DMS114 treated with DMSO at 0.1 percent for 48 hours (cell line): ENCODE measurements at regions not wholly inside any gene's neighbourhood (a gene's known extent, or its start where the extent isn't known, plus 50 kb on each side); places are given as distances from the start of the nearest gene placed in this dataset.
"Not testable (repeated sequence)": the region's sequence is repeated elsewhere in the genome, so short reads cannot be mapped to it uniquely, and the experiment has no call there.

Experiments
- DNase-seq: peaks from one replicate; lab custom pipeline; 2025; ENCODE audit not compliant: unreplicated experiment; lab: John Stamatoyannopoulos, UW

DNA sequence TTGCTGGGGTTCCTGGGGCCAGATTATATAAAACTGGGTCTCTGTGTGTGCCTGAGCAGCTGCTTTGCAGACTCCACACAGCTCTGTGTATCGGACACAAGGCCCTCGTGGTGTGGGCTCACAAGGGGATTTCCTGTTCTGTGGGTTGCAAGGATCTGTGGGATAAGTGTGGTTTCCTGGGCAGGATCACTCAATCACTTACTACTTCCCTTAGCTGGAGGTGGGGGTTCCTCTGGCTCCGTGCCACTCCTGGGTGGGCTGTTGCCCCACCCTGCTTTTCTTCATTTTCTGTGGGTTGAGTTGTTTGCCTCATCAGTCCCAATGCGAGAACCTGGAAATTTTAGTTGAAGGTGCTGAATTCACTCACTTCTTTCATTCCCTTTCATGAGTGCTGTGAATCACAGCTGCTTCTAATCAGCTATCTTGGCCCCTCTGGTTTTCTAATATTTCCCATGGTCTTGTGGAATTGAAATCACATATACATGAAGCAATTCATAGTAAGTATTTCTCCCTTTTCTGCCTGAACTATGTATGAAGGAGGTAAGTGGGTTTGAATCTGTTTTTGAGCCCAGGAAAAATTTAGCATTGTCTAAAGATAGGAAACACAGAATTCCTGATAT is 196.3 kb downstream of the DCDC2C start:
- DNase-seq, result no peak

GRCh38 chr2:3902131-3902530 is 198.8 kb downstream of the DCDC2C start:
- no peak for DNase-seq

DNA sequence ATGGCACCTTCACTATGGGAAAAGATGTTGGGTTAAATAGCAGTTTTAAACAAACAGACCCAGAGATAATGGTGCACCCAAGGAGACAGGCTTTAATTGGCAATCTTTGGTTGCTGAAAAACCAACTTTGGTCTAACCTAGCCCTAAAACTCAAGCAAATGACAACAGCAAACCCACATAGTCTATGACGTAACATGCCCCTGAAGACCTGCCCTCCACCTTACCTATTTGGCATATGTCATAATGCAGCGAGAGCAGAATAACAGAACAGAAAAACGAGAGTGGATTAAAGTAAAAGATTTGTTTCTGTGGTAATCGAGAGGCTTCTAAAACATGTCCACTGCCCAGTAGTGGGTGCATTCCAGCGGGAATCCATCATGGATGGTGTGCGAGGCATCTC is 200.7 kb downstream of the DCDC2C start:
- DNase-seq, result no peak

GRCh38 chr2:3908498-3908897 is 205.1 kb downstream of the DCDC2C start:
- not testable (repeated sequence) for DNase-seq

DNA sequence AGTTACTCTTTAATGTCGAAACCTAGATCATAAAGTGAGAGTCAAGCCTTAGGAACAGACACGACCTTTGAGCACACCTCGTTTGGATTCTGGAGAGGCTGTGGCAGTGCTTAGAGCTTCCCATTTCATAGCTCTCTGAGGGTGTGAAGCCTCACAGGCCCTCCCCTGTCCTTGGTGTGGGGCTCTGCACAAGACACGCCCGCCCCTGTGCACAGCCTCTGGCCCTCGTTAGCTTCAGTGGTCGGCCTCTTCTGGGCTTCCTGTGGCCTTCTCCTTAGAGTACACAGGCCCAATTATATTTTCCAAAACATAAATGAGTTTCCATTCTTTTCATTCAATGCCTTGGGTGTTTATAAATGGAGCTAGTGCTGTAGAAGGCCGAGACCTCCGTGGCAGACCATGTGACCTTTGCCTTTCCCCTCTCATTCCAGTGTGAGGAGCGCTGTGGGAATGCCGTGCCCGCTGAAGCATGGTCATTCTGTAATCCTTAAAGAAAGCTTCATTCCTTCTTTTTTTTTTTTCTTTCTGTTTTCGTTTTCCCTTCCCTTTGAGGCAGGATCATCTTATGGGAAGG is 208.6 kb downstream of the DCDC2C start:
- no peak for DNase-seq

- DNase-seq, result no peak
Observed at GRCh38 chr2:3913166-3913565, 209.8 kb downstream of the DCDC2C start.

DNA sequence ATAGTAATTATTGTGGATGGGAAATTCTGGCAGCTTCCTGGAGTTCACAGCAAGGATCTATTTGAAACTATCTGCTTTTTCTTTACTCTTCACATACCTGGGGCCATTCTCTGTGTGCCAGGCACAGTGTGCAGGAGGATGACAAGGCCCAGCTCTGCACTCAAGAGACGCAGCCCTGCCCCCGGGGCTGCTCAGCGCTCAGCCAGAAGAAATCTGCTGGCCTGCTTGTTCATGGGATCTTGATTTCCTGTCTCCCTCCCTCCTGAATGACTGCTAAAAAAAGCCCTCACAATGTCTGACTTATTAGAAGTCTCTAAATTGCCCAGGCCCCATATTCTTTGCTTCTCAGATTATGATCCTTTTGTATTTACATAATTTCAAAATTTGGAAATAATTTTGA is 210.9 kb downstream of the DCDC2C start:
- DNase-seq, result no peak

DNA sequence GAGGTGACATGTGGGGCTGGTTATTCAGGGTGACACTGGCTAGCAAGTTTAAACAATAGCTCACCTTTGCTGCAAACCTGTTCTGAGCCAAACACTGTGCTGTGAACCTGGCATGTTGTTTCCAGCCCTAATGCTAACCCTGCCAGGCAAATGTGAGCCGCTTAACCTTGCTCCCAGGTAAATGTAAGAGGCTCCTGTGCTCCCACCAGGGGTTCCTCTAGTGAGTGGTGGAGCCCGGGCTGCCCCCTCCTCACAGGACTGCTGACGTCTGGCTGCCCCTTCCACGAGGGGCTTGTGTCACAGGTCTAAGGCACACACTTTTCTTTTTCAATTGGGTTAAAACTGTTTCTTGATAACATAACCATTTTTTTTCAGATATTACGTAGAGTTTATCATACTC is 223.7 kb downstream of the DCDC2C start:
- DNase-seq, result no peak

DNA sequence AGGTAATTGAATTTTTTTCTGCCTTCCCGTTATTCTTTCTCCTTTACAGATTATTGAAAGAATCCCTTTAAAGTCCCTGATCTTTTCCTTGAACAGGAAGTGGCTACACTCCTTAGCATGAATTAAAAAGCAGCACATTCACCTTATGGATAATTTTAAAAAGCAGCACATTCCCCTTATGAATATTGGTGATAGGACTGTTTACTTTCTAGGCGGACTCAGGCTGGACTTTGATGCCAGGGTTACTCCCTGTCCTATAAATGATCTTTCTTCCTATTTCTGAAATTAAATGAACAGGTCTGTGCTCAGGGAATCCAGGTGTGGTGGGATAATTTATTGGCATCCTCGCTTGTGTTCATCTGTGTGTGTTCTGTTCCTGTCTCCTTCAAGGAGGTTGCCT is 226.0 kb downstream of the DCDC2C start:
- DNase-seq, result no peak

DNA sequence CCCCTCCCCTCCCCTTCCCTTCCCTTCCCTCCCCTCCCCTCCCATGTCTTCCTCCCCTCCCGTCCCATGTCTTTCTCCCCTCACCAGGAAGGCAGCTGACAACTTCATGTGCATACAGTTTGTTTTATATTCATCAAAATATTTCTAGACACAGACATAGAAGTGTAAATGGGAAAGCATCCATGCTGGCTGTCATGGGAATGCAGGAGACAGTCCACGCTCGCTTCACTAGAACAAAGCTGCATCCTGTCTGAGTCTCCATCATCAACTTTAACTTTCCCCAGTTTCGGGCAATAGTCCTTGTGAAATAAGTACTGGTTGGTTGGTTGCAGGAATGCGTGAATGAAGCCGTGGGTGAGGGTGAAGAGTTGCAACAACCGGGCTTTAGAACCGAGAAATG is 226.9 kb downstream of the DCDC2C start:
- no peak for DNase-seq

DNA sequence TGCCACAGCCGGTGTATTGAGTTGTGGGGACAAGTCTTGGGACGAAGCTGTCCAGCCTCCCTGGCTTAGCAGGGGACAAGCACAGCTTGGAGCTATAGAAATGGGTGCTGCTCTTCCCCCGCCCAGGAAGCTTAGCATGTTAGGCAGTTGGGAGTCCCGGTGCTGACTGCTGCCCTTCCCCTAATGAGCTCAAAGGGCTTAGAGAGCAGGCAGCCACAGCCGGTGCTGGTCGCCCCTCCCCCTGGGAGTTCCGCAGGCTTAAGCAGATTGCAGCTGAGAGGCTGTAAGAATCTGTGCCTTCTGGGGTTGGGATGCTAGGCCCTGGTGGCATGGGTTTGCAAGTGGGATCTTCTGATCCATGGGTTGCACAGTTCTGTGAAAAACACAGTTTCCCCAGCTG is 237.3 kb downstream of the DCDC2C start:
- DNase-seq, result no peak

GRCh38 chr2:3942841-3943240 is 239.5 kb downstream of the DCDC2C start:
- DNase-seq, result no peak

DNA sequence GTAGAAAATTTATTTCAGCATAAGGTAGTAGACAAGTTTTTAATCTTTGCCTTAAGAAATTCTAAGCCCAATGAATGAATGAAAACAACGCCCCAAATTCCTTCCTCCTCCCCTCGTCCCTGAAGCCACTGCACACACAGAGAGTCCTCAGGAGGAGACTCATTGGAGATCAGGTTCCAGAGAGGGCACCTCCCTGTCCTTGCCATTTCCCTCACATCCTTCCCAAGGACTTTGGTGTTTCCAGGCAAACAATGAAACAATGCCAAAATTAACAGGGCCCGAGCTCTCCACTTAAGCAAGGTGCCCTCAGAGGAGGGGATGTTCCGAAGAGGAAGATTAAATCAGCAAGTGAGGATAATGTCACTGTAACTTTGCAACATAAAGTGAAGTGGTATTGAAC is 240.7 kb downstream of the DCDC2C start:
- no peak for DNase-seq

GRCh38 chr2:3944841-3945240 is 241.5 kb downstream of the DCDC2C start:
- DNase-seq, result no peak

- no peak for DNase-seq
Observed at GRCh38 chr2:3948191-3948590, 244.8 kb downstream of the DCDC2C start.

DNA sequence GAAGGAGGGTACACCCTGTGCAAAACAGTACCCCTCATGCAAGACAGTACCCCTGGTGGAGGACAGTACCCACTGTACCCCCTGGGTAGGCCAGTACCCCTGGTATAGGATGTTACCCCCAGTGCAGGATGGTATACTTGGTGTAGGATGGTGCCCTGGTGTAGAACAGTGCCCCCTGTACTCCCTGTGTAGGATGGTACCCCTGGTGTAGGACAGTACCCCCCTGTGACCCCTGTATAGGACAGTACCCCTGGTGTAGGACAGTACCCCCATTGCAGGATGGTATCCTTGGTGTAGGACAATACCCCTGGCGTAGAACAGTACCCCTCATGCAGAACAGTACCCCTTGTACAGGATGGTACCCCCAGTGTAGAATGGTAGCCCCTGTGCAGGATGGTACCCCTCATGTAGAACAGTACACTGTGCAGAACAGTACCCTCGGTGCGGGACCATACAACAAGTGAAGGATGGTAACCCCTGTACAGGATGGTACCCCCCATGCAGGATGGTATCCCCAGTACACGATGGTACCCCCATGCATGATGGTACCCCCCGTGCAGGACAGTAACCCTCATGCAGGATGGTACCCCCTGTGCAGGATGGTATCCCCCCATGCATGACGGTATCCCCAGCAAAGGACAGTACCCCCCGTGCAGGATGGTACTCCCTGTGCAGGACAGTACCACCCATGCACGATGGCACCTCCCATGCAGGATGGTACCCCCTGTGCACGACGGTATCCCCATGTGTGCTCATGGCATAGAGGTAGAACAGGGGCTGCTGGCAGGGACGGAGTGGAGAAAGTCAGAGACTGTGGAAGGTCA is 248.0 kb downstream of the DCDC2C start:
- DNase-seq, result no peak

DNA sequence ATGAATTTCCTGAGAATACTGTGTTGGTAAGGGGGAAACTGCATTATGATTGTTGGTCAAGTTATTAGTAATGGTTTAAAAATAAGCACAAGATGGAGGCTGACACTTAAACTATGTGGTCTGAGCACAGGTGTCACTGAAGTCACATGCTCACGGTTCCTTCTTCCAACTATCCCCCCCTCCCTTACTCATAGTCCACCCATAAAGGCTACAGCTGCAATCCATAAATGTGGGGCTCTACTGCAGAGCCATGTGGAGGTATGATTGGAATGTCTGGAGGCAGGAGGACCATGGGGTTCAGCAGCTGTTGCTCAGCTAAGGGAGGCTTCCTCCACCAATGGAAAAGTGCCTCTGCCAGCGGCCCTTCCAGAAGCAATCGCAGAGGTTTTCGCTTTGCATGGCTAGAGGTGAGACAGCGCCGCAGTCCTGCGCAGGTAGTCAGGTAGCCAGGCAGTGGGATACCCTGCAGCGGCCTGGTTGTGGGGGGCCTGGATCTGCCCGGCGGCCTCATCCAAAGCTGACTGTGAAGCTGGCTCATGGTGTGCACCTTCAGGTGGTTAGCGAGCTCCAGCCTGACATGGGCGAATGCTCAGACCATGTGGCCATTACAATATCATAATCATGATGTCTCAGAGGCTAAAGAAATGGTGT is 249.6 kb downstream of the DCDC2C start:
- DNase-seq, result no peak

DNA sequence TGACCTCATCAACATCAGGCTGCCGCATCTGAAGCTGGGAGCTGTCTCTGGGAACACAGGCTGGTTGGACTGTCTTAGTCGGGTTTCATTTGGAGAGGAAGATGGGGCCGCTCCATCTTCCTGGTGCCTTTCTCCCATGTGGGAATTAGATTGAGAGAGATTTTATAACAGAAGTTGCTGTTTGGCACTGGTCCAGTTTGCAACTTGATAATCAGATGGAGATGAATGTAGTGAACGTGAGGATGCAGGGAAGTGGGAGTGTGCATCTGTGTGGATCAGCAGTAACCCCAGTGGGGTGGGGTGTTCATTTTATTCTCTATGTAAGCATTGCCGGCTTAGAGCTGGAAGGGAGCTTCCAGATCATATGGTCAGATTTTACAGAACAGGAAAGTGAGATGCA is 250.9 kb downstream of the DCDC2C start:
- DNase-seq, result no peak

- no peak for DNase-seq
Observed at GRCh38 chr2:3956406-3956805, 253.0 kb downstream of the DCDC2C start.

DNA sequence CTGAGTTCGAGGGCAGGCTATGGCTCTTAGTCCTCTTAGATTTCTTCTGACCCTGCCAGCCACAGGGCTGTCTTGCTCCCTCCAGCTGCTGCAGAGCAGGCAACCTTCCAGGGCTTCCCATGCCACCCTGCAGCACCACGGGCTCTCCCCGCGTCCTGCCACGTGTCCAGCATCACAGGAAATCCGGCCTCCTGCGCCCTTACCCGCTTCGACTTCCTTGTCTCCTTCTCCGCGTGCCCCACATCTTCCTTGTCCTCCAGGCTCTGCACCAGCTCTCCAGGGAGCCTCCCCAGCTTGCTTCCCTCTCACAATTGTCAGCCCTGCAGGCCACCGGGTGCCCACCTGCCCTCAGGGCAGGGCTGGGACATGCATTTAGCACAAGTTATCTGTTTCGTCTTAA is 253.5 kb downstream of the DCDC2C start:
- DNase-seq, result no peak

GRCh38 chr2:3958465-3958864 is 255.1 kb downstream of the DCDC2C start:
- no peak for DNase-seq

DNA sequence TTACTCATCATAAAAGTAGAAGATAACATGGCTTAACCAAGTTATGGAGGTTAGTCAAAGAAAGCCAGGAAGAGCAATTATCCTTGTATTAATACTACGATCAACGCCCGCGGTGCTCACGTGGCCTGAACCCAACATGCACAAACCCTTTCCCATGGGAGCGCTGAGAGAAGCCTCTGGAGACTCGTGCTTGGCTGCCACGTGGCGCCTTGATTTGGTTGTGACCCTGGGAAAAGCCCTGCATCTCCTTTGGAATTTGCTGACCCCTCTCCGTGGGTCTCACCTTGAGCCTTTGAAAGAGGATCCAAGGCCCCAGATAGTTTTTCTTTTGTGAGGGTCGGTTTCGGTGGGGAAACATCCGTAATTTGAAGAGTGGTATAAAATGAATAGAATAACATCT is 255.6 kb downstream of the DCDC2C start:
- DNase-seq, result no peak
